HG03571 (cell line): ENCODE measurements at regions not wholly inside any gene's neighbourhood (a gene's known extent, or its start where the extent isn't known, plus 50 kb on each side); places are given as distances from the start of the nearest gene placed in this dataset.
"Not testable (repeated sequence)": the region's sequence is repeated elsewhere in the genome, so short reads cannot be mapped to it uniquely, and the experiment has no call there.

Source experiments
- ATAC-seq: cut with Tn5 transposase; IDR thresholded peaks from one replicate; pipeline ENCODE4 v1.9.1; 2021; ENCODE audit not compliant: unreplicated experiment

- ATAC-seq: no peak
These were observed 129.3 kb upstream of the MAP1LC3B2 start for GRCh38 chr12:116429826-116430360.

- no peak for ATAC-seq
These were observed 128.1 kb upstream of the MAP1LC3B2 start for GRCh38 chr12:116430911-116431565.

GRCh38 chr12:116431677-116432300 is 127.4 kb upstream of the MAP1LC3B2 start:
- no peak for ATAC-seq

GRCh38 chr12:116432314-116432750 is 126.8 kb upstream of the MAP1LC3B2 start:
- no peak for ATAC-seq

GRCh38 chr12:116433249-116433648 is 125.9 kb upstream of the MAP1LC3B2 start:
- ATAC-seq: no peak

- no peak for ATAC-seq
These were observed 124.8 kb upstream of the MAP1LC3B2 start for GRCh38 chr12:116434155-116435011.

GRCh38 chr12:116435984-116436383 is 123.2 kb upstream of the MAP1LC3B2 start:
- no peak for ATAC-seq

- no peak for ATAC-seq
These were observed 122.5 kb upstream of the MAP1LC3B2 start for GRCh38 chr12:116436561-116437249.

- no peak for ATAC-seq
These were observed 117.9 kb upstream of the MAP1LC3B2 start for GRCh38 chr12:116441292-116441691.

- no peak for ATAC-seq
These were observed 116.9 kb upstream of the MAP1LC3B2 start for GRCh38 chr12:116442304-116442703.

GRCh38 chr12:116442946-116443345 is 116.2 kb upstream of the MAP1LC3B2 start:
- no peak for ATAC-seq

GRCh38 chr12:116443821-116444589 is 115.2 kb upstream of the MAP1LC3B2 start:
- no peak for ATAC-seq

- no peak for ATAC-seq
These were observed 114.6 kb upstream of the MAP1LC3B2 start for GRCh38 chr12:116444590-116444943.

- ATAC-seq: no peak
These were observed 110.9 kb upstream of the MAP1LC3B2 start for GRCh38 chr12:116448165-116448739.

- ATAC-seq: no peak
These were observed 108.7 kb upstream of the MAP1LC3B2 start for GRCh38 chr12:116450406-116450910.

GRCh38 chr12:116452975-116453374 is 106.2 kb upstream of the MAP1LC3B2 start:
- ATAC-seq: not testable (repeated sequence)

GRCh38 chr12:116453631-116454030 is 105.5 kb upstream of the MAP1LC3B2 start:
- ATAC-seq: no peak

GRCh38 chr12:116454076-116454475 is 105.1 kb upstream of the MAP1LC3B2 start:
- ATAC-seq: no peak

- no peak for ATAC-seq
These were observed 104.2 kb upstream of the MAP1LC3B2 start for GRCh38 chr12:116454950-116455447.
